ENCODE measurements at regions not wholly inside any gene's neighbourhood (a gene's known extent, or its start where the extent isn't known, plus 50 kb on each side); places are given as distances from the start of the nearest gene placed in this dataset.
"Not testable (repeated sequence)": the region's sequence is repeated elsewhere in the genome, so short reads cannot be mapped to it uniquely, and the experiment has no call there.

DNA sequence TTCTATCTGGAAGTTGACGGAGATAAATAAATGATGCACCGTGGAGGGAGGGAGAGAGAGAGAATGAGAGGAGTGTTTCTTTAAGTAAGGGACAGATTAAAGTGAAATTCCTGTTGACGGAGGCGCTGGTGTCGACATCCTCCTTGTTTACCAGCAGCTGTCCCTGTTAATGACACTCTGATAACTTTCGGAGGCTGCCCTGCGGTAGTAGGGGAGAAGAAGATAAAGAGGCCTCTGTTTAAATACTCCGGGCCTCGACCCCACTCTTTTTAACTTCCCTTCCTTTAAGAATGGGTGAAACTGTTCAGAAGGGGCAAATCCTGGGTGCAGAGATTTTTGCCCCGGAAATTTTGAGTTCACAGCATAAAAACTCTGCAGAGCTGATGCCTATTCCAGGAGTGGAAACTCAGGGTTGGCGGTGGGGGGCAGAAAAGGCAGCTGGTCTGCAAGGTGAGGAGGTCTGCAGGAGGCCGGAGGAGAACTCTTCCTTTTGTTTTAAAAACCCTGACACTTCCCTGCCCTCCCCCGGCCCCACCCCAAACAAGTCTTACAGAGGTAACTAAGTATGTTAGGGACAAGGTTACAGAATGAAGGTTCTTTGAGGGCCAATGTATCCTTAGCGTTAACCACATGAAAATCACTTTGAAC is 276.6 kb upstream of the NR2F2 start:
- H3K9me3 ChIP-seq (ENCODE audit: control insufficient read depth, insufficient read depth, low read length) = no peaks in the 10 kb centered on the region
- no peaks in the 10 kb centered on the region for H3K36me3 ChIP-seq (ENCODE audit: insufficient read depth, low read length)
- H3K4me1 ChIP-seq (ENCODE audit: insufficient read depth, low read length) = peaks cover 6% of the 10 kb centered on the region; the same call in 1 of the 2 replicates
- peak overlapping the region; percentile 42; the same call in 1 of the 2 replicates for H3K9ac ChIP-seq (ENCODE audit: low read depth, low read length)

DNA sequence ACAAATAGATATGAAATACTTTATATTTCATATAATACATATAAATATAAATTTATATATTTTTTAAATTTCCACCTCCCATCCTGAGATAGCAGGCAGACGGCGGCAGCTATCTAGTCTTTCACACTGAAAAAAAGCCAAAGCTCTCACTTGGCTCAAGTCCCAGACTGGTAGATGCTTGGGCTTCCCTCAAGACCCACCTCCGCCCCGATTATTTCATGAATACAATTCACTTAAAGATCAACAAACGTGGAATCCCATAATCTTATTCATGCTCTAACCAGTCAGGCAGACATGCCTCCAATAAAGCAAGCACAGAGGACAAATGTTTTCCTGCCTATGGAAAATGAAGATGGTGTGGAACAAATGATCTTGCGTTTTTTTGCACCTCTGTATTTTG is 275.9 kb upstream of the NR2F2 start:
- Histone ChIP-seq H3K9ac (ENCODE audit: low read depth, low read length) (no peak overlapping the region), H3K9me3 (ENCODE audit: control insufficient read depth, insufficient read depth, low read length) (no peaks in the 10 kb centered on the region), H3K36me3 (ENCODE audit: insufficient read depth, low read length) (no peaks in the 10 kb centered on the region), H3K4me1 (ENCODE audit: insufficient read depth, low read length) (peaks cover 6% of the 10 kb centered on the region; the same call in 1 of the 2 replicates)

DNA sequence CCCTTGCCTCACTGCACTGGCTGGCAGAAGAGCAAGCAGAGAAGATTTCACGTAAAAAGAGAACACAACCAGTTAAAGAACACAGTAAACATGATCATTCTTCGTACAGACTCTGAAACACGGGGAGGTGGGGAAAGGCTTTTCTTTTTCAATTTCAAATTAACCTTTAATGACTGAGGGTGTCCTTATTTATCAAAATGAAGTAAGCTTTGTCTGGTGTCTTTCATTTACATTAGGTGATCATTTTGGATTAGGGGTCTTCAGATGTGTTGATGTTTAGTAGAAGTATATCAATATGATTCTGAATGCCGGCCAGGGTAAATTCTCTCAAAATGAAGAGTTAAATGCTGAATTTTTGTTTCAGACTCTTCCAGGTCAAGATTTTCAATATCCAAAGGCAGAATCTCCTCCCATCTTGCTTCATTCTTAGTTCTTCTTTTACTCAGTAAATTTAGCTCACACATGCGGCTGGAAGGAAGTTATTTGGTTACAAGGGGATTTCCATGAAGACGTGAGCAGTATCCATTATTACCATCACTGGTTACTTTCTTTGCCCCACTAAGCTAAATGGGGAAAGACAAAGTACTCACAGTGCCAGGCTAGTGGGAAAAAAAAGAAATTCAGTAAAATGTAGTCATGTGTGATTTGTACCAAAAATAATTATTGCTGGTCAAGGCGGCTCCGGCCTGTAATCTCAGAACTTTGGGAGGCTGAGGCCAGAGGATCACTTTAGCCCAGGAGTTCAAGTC is 272.2 kb upstream of the NR2F2 start:
- Histone ChIP-seq H3K9me3 (ENCODE audit: control insufficient read depth, insufficient read depth, low read length) (no peaks in the 10 kb centered on the region), H3K36me3 (ENCODE audit: insufficient read depth, low read length) (no peaks in the 10 kb centered on the region), H3K4me1 (ENCODE audit: insufficient read depth, low read length) (peaks cover 3% of the 10 kb centered on the region; the same call in 1 of the 2 replicates), H3K9ac (ENCODE audit: low read depth, low read length) (no peak overlapping the region)

DNA sequence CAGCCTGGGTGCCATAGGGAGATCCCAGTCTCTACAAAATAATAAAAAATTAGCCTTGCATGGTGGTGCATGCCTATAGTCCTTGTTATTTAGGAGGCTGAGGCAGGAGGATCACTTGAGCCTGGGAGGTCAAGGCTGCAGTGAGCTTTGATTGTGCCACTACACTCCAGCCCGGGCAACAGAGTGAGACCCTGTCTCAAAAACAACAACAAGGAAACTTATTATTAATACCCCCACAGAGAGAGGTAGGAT is 271.7 kb upstream of the NR2F2 start:
- not testable (repeated sequence) for H3K9me3 ChIP-seq (ENCODE audit: control insufficient read depth, insufficient read depth, low read length); H3K9ac ChIP-seq (ENCODE audit: low read depth, low read length); H3K4me1 ChIP-seq (ENCODE audit: insufficient read depth, low read length); H3K36me3 ChIP-seq (ENCODE audit: insufficient read depth, low read length)

DNA sequence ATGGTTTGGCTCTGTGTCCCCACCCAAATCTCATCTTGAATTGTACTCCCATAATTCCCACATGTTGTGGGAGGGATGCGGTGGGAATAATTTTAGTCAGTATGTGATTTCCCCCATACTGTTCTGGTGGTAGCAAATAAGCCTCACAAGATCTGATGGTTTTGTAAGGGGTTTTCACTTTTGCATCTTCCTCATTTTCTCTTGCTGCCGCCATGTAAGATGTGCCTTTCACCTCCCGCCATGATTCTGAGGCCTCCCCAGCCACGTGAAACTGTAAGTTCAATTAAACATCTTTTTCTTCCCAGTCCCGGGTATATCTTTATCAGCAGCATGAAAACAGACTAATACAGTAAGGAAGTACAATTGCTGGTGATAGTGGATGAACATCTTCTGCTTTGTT is 269.9 kb upstream of the NR2F2 start:
- not testable (repeated sequence) for H3K9me3 ChIP-seq (ENCODE audit: control insufficient read depth, insufficient read depth, low read length); H3K36me3 ChIP-seq (ENCODE audit: insufficient read depth, low read length); H3K9ac ChIP-seq (ENCODE audit: low read depth, low read length); H3K4me1 ChIP-seq (ENCODE audit: insufficient read depth, low read length)

DNA sequence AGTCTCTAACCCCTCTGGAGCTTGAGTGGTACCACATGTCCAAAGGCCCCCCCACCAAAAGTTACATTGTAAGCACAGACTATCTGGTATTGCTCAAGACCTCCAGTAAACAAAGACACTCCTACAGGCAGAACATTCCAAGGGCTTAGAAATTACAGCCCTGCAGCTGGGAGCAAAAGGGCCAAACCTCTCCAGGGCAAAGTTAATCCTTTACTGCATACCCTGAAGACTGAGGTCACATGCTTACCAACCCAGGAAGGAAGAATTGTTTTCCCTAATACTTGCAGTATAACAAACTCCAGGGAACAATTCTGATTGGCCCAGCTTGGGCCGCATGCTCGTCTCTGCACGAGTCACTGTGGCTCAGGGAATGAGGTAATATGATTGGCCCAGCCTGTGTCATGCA is 266.1 kb upstream of the NR2F2 start:
- Histone ChIP-seq H3K9me3 (ENCODE audit: control insufficient read depth, insufficient read depth, low read length) (no peaks in the 10 kb centered on the region), H3K9ac (ENCODE audit: low read depth, low read length) (no peak overlapping the region), H3K4me1 (ENCODE audit: insufficient read depth, low read length) (no peaks in the 10 kb centered on the region), H3K36me3 (ENCODE audit: insufficient read depth, low read length) (no peaks in the 10 kb centered on the region)

DNA sequence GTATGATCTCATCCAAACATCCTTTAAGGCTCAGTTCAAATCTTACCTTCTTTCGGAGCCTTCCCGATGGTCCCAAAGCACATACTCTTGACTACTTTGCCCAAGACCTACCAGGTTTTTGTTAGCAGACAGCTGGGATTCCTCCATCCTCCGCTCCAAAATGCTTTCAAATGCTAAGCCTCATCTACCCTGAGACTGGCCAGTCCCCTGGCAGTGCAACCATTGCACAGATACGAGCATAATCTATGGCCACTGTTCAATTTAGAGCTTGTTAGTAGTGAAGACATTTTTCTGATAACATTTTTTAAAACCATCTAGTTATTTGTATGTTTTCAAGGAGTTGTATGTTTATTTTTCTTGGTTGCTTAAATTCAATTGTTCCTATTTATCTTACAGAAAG is 264.4 kb upstream of the NR2F2 start:
- Histone ChIP-seq H3K4me1 (ENCODE audit: insufficient read depth, low read length) (no peaks in the 10 kb centered on the region), H3K9me3 (ENCODE audit: control insufficient read depth, insufficient read depth, low read length) (no peaks in the 10 kb centered on the region), H3K9ac (ENCODE audit: low read depth, low read length) (no peak overlapping the region), H3K36me3 (ENCODE audit: insufficient read depth, low read length) (no peaks in the 10 kb centered on the region)

DNA sequence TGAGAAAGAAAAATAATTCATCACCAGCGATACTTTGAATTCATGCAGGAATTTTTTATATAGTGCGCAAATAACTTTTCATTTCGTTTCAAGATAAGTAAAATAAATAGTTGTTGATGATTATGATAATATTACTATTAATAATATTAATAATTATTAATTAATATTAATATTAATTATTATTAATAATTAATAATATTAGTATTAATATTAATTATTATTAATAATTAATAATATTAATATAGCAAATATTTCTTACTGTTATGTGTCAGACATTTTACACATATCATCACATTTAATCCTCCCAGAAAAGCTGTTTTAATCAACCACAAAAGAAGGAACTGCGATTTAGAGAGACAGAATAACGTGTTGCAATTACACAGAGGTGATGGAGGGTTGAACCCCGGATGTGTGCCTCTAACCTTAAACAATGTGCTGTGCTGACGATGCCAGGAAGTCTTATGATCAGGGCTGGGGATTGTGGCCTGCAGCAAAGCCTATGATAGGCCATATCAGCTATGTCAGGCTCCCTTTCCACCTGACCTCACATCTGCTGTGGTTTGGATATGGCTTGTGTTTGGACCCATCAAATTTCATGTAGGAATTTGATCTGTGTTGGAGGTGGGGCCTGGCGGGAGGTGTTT is 263.5 kb upstream of the NR2F2 start:
- H3K4me1 ChIP-seq (ENCODE audit: insufficient read depth, low read length) = no peaks in the 10 kb centered on the region
- no peak overlapping the region for H3K9ac ChIP-seq (ENCODE audit: low read depth, low read length)
- no peaks in the 10 kb centered on the region for H3K9me3 ChIP-seq (ENCODE audit: control insufficient read depth, insufficient read depth, low read length)
- no peaks in the 10 kb centered on the region for H3K36me3 ChIP-seq (ENCODE audit: insufficient read depth, low read length)

DNA sequence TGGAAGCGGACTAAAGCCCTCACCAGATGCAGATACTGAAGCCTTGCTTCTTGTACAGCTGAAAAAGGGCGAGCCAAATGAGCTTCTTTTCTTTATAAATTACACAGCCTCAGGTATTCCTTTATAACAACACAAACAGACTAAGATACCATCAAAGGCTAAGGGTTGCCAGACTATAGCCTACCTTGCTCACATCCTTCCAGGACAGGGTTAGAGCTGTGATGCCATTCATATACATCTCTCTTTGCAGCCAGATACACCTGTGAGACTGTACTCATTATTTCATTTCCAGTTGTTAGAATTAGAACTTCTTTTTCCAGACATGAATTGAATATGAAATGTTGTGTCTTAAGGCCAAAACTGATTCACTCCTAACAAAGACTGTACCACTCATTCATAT is 262.8 kb upstream of the NR2F2 start:
- H3K36me3 ChIP-seq (ENCODE audit: insufficient read depth, low read length) = no peaks in the 10 kb centered on the region
- H3K9ac ChIP-seq (ENCODE audit: low read depth, low read length) = no peak overlapping the region
- no peaks in the 10 kb centered on the region for H3K9me3 ChIP-seq (ENCODE audit: control insufficient read depth, insufficient read depth, low read length)
- no peaks in the 10 kb centered on the region for H3K4me1 ChIP-seq (ENCODE audit: insufficient read depth, low read length)

DNA sequence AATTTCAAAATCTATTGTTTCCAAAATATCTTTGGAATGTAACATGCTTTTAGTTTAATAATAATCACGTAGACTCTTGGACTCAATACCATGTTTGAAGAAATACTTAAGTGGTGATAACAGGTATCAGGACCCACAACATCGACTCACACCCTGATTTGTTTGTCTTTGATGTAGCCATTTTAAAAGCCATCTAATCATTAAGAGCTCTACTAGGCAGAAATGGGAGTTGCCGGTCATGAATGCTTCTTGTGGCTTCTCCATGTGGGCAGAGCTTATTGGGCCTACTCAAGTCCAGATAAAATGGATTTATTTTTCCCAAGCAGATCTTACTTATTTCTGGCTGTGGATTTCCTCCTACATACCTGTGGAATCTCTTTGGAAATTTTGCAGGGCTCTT is 261.6 kb upstream of the NR2F2 start:
- no peak overlapping the region for H3K9ac ChIP-seq (ENCODE audit: low read depth, low read length)
- H3K4me1 ChIP-seq (ENCODE audit: insufficient read depth, low read length) = no peaks in the 10 kb centered on the region
- no peaks in the 10 kb centered on the region for H3K9me3 ChIP-seq (ENCODE audit: control insufficient read depth, insufficient read depth, low read length)
- no peaks in the 10 kb centered on the region for H3K36me3 ChIP-seq (ENCODE audit: insufficient read depth, low read length)

DNA sequence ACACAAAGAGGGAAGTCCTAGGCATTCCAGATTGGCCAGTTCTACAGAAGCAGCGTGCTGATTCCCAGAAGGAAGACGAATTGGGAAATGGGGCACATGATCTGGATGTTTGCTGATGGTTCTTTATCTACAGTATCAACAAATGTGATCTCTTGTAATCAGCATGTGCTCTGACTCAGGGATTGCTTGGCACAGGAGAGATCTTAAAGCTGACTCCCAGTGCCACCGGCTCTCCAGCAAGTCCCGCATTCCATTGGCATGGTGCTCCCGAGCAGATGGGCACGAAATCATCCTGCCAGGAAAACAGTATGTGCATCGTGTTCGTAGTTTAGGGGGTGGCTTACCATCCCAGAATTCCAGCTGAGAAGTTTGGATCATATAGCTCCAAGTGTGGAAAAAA is 259.9 kb upstream of the NR2F2 start:
- Histone ChIP-seq H3K9ac (ENCODE audit: low read depth, low read length) (no peak overlapping the region), H3K36me3 (ENCODE audit: insufficient read depth, low read length) (no peaks in the 10 kb centered on the region), H3K4me1 (ENCODE audit: insufficient read depth, low read length) (no peaks in the 10 kb centered on the region), H3K9me3 (ENCODE audit: control insufficient read depth, insufficient read depth, low read length) (no peaks in the 10 kb centered on the region)

DNA sequence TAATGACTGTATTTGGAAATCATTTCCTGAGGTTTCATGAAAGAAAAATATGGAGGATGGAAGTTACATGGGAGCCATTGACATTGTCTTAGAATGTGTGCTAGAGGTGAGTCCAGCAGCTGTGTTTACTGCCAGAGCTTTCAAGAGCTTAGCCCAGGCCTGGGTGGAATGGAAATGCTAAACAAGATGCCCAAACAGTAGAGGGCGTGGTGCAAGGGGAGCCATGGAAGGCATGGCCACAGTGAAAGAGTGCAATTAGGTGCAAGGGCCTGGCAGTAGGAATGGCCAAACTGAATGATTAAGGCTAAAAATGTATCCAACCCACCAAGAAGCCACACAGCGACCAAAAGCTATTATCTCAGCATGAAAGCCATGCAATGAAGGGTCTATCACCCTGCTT is 257.7 kb upstream of the NR2F2 start:
- Histone ChIP-seq H3K9ac (ENCODE audit: low read depth, low read length) (no peak overlapping the region), H3K9me3 (ENCODE audit: control insufficient read depth, insufficient read depth, low read length) (no peaks in the 10 kb centered on the region)

DNA sequence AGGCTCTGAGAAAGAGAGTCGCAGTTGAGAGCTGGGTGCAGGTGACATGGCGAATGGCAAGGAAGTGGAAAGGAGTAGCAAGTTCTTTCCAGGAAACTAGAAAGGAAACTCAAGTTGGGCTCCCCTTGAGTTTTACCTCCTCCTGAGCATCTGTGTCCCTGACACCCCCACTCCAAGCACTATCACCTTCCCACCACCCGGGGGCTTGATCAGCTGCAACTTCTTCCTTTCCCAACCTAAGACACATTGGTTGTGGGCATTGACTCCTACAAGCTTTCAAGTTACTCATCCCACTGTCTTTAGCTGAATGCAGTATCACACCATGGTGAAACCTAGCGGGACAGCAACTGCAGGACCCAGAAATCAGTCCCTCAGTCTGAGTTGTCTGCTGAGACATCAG is 256.6 kb upstream of the NR2F2 start:
- Histone ChIP-seq H3K9ac (ENCODE audit: low read depth, low read length) (no peak overlapping the region), H3K4me1 (ENCODE audit: insufficient read depth, low read length) (no peaks in the 10 kb centered on the region), H3K36me3 (ENCODE audit: insufficient read depth, low read length) (no peaks in the 10 kb centered on the region), H3K9me3 (ENCODE audit: control insufficient read depth, insufficient read depth, low read length) (no peaks in the 10 kb centered on the region)

More for the DNA sequence above, 257.7 kb upstream of the NR2F2 start:
- H3K4me1 ChIP-seq (ENCODE audit: insufficient read depth, low read length) = no peaks in the 10 kb centered on the region
- no peaks in the 10 kb centered on the region for H3K36me3 ChIP-seq (ENCODE audit: insufficient read depth, low read length)

DNA sequence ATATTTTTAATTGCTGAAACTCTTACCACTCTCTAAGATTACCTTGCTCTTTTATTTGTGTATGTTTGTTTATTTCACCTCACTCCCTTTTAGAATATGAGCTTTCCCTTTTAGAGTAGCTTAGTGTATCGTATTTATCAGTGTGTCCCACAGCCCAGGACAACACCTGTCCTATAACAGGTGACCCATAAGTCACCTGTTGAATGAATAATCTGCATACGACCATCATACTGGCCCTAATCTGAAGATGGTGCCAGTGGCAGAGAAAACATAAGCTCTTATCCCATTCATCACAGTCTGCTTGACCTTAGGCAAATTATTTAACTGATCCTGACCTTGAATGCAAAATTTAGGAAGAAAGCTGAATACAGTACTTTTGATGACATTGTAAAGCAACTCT is 254.6 kb upstream of the NR2F2 start:
- Histone ChIP-seq H3K9me3 (ENCODE audit: control insufficient read depth, insufficient read depth, low read length) (no peaks in the 10 kb centered on the region), H3K4me1 (ENCODE audit: insufficient read depth, low read length) (no peaks in the 10 kb centered on the region), H3K36me3 (ENCODE audit: insufficient read depth, low read length) (no peaks in the 10 kb centered on the region), H3K9ac (ENCODE audit: low read depth, low read length) (no peak overlapping the region)

DNA sequence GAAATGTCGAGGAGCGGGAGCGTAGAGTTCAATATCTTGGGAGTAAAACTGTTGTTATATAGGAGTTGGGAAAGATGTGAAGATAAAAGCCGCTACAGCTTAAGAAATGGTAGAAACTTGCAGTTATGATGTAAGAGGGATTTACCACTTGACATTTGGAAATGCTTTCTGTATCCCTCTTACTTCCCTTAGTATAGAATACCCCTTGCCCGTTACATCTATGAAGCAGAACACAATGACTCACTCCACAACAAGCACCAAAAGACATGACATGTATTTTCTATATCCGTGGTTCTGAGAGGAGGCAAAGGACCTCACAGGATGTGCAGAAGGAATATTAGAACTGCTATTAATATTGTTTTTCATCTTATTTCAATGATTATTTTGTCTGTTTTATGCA is 254.2 kb upstream of the NR2F2 start:
- H3K4me1 ChIP-seq (ENCODE audit: insufficient read depth, low read length) = no peaks in the 10 kb centered on the region
- H3K9me3 ChIP-seq (ENCODE audit: control insufficient read depth, insufficient read depth, low read length) = no peaks in the 10 kb centered on the region
- no peak overlapping the region for H3K9ac ChIP-seq (ENCODE audit: low read depth, low read length)
- H3K36me3 ChIP-seq (ENCODE audit: insufficient read depth, low read length) = no peaks in the 10 kb centered on the region
